Heart right ventricle (tissue), 16 donors: ENCODE measurements at regions not wholly inside any gene's neighbourhood (a gene's known extent, or its start where the extent isn't known, plus 50 kb on each side); places are given as distances from the start of the nearest gene placed in this dataset.

ENCODE experiments used
- ATAC-seq, 8 donors: fragments of 200-7000 bp; cut with Tn5 transposase; one replicate each; pipeline ENCODE4 v1.9.1; 2020; ENCODE audit warnings: mild to moderate bottlenecking in 8 of 8, moderate library complexity in 8 of 8, moderate number of reproducible peaks in 1 of 8
- DNase-seq, 2 donors: peaks; one replicate each; pipeline ENCODE4 v3.0.0-alpha.2; 2020
- H3K27ac ChIP-seq, 10 donors: fragments of 200-600 bp; sonication (generic) in 2 of 10; one replicate each; pipeline versions ENCODE4 v1.5.0 to v1.8.0; 2020 to 2022; ENCODE audit warnings: mild to moderate bottlenecking in 3 of 10
- H3K27me3 ChIP-seq, 7 donors: fragments of 200-600 bp; one replicate each; pipeline ENCODE4 v1.8.0; 2021 to 2022; ENCODE audit warnings: mild to moderate bottlenecking in 2 of 7
- H3K36me3 ChIP-seq, 9 donors: fragments of 200-600 bp; sonication (generic) in 1 of 9; one replicate each; pipeline versions ENCODE4 v1.5.0 to v1.8.0; 2020 to 2022; ENCODE audit warnings: mild to moderate bottlenecking in 2 of 9
- H3K4me1 ChIP-seq, 9 donors: fragments of 200-600 bp; sonication (generic) in 1 of 9; one replicate each; pipeline versions ENCODE4 v1.5.0 to v1.8.0; 2020 to 2022; ENCODE audit warnings: mild to moderate bottlenecking in 4 of 9
- H3K4me3 ChIP-seq, 10 donors: fragments of 200-600 bp; sonication (generic) in 2 of 10; one replicate each; pipeline versions ENCODE4 v1.5.0 to v1.8.0; 2020 to 2022; ENCODE audit warnings: mild to moderate bottlenecking in 7 of 10, moderate library complexity in 2 of 10
- H3K9me3 ChIP-seq, 11 donors: fragments of 200-600 bp in 10 of 11; sonication (generic) in 2 of 11; one replicate each; pipeline versions ENCODE4 v1.5.0 to v1.8.0; 2013 to 2022; ENCODE audit warnings: mild to moderate bottlenecking in 2 of 11, control low read depth in 1 of 11, moderate library complexity in 1 of 11
- CTCF ChIP-seq, 9 donors: fragments of 200-600 bp; sonication (generic) in 2 of 9; IDR thresholded peaks; one replicate each; pipeline versions ENCODE4 v1.5.0 to v1.8.0; 2021 to 2022; ENCODE audit warnings: antibody characterized with exemption in 9 of 9, mild to moderate bottlenecking in 5 of 9, moderate library complexity in 1 of 9
- WGBS, 2 donors: extraction: QIAGEN DNeasy Blood & Tissue Kit; methylation state at CpG; one replicate each; pipeline ENCODE4 v1.1.7; 2013; ENCODE audit warnings: inconsistent platforms in 1 of 2; 5-methylcytosine and 5-hydroxymethylcytosine counted together
- intact Hi-C, 10 donors: fragments of 100-400 bp; cut with DNase I; formaldehyde crosslinking; loops; one replicate each; pipeline versions ENCODE4 v1.11.1 to v1.14.2; 2022
- donor health status: Arrhythmogenic right ventricular cardiomyopathy.
- donor health status: ischemic (EF 13 %, LVEDD 7.1; RV severe dilation, severe dysfunction).
- donor health status: healthy with polysubstance abuse.
- donor health status: DM: no; HTN: yes; CAD: no.
- donor health status: DM: no; HTN: no; CAD: no.
- donor health status: ischemic (EF 25% LVEDD 6.9; RV normal size, moderate dysfunction).
- donor health status: ischemic (EF 25% LVEDD 5.7; RV mildly dilated, moderate dysfunction).
- donor health status: healthy.
- donor health status: DM: yes; HTN: yes; CAD: no.
- donor health status: Ischemic cardiomyopathy.
- donor health status: ischemic (EF 35%, LVEDD 5.7; RV mildly dilated, moderate dysfunction).
- donor health status: nonischemic (EF 11% LVEDD 7.7; RV severe dilation, severe dysfunction).
- donor health status: DM: yes; HTN: yes; CAD: no.
- donor health status: PGD.
- donor health status: ischemic (EF 29% LVEDD 5.4; RV normal size, mild dysfunction).
- donor health status: nonischemic (EF 23%, LVEDD 6.1; RV moderate dilation, normal function).

GRCh38 chr15:53114960-53115359 lies 324.8 kb upstream of the ONECUT1 start:
- no peaks in the 10 kb centered on the region for H3K36me3 ChIP-seq
- peaks cover 0 to 4% (median 0%) of the 10 kb centered on the region in 7 donors for H3K27me3 ChIP-seq
- peaks cover 0 to 17% (median 4%) of the 10 kb centered on the region in 11 donors for H3K9me3 ChIP-seq
- no peak for TF ChIP-seq CTCF (IDR thresholded peaks at IDR 0.05)
- WGBS, 2 donors: 54 to 68% methylated on average over 3 of the region's 3 CpGs
- intact Hi-C loops: loop anchor here in 1 of 10 donors (10.0 kb wide), 1 partner anchor 60 kb away; no protein-coding TSS in a partner anchor
- H3K27ac ChIP-seq: no peak overlapping the region
- H3K4me1 ChIP-seq: no peaks in the 10 kb centered on the region
- DNase-seq: no peak
- no peak overlapping the region for H3K4me3 ChIP-seq
- ATAC-seq: no peak

DNA sequence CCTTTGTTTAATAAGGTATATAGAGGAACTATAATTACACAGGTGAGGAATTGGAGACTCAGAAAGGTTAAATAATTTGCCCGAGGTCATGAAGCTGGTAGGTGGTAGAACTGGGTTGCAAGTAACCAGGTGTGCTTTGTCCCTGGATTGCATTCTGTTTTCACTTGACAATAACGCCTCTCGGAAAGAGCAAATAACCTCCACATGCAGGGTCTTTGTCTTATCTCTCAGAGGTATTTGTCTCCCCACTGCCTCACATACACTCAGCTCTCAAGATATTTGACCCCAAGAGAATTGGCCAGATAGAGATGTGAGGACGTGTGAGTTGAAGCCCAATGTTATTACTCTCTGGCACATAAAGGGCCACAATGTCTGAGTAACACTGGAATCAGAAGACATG lies 320.9 kb upstream of the ONECUT1 start:
- H3K27me3 ChIP-seq: peaks cover 0 to 6% (median 0%) of the 10 kb centered on the region in 7 donors
- no peak overlapping the region for H3K4me3 ChIP-seq
- no peaks in the 10 kb centered on the region for H3K36me3 ChIP-seq
- DNase-seq (no peak), ATAC-seq (no peak)
- TF ChIP-seq CTCF (IDR thresholded peaks at IDR 0.05): no peak
- intact Hi-C loops: loop anchor here in 1 of 10 donors (10.0 kb wide), 1 partner anchor 64 kb away; no protein-coding TSS in a partner anchor
- no peaks in the 10 kb centered on the region for H3K4me1 ChIP-seq
- WGBS, 2 donors: 19 to 21% methylated on average over 4 of the region's 4 CpGs
- no peak overlapping the region for H3K27ac ChIP-seq
- H3K9me3 ChIP-seq: peaks cover 0 to 7% (median 0%) of the 10 kb centered on the region in 11 donors

DNA sequence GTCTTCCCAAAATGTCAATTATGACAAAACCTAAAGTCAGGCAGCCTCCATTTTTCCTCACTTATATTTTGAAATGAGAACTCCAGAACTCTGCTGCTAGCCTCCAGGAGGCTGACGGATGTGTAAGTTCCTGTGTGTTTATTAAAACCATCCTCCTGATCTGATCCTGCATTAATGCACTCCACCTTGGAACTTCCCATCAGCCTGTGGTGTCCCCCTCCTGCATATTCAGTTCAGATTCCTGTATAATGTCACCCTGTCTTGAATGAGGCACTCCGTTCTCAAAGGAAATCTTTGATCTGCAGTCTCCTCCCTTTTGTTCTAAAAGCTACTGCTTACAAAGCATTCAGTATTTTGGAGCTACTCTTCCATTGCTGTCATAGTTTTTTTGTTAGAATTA lies 318.2 kb upstream of the ONECUT1 start:
- H3K36me3 ChIP-seq: no peaks in the 10 kb centered on the region
- TF ChIP-seq CTCF (IDR thresholded peaks at IDR 0.05): no peak
- no peaks in the 10 kb centered on the region for H3K9me3 ChIP-seq
- DNase-seq (no peak), ATAC-seq (no peak)
- WGBS, 2 donors: 60 to 61% methylated on average over 2 of the region's 2 CpGs
- peaks cover 0 to 6% (median 0%) of the 10 kb centered on the region in 7 donors for H3K27me3 ChIP-seq
- no peak overlapping the region for H3K4me3 ChIP-seq
- intact Hi-C loops: no loop called here
- H3K4me1 ChIP-seq: no peaks in the 10 kb centered on the region
- no peak overlapping the region for H3K27ac ChIP-seq

DNA sequence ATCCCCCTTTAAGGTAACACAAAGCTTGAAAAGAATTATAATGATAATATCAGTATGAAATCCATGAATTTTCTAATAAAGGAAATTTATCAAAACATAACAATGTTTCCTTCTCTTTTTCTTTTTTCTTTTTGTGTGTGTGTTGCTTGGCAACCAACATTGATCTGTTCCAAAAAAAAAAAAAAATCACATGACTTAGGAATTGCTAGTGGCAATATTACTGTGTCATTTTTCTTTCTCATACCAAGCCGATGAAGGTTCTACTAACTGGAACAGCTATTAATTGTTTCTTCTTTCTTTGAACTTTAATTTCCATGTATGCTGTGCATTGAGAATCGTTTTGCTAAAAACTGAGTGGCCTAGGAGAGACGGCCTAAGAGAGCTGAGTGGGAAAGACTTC lies 317.7 kb upstream of the ONECUT1 start:
- ATAC-seq: no peak
- DNase-seq: no peak
- H3K27me3 ChIP-seq: peaks cover 0 to 6% (median 0%) of the 10 kb centered on the region in 7 donors
- H3K4me1 ChIP-seq: no peaks in the 10 kb centered on the region
- H3K36me3 ChIP-seq: no peaks in the 10 kb centered on the region
- H3K9me3 ChIP-seq: no peaks in the 10 kb centered on the region
- TF ChIP-seq CTCF (IDR thresholded peaks at IDR 0.05): no peak
- 71 to 73% methylated on average over 3 of the region's 3 CpGs for WGBS, 2 donors
- H3K4me3 ChIP-seq: no peak overlapping the region
- no peak overlapping the region for H3K27ac ChIP-seq
- intact Hi-C loops: no loop called here
